HCT116 (cell line): ENCODE measurements at regions not wholly inside any gene's neighbourhood (a gene's known extent, or its start where the extent isn't known, plus 50 kb on each side); places are given as distances from the start of the nearest gene placed in this dataset.

ENCODE experiments used
- ATAC-seq: fragments of 200-7000 bp; cut with Tn5 transposase; 2 replicates; pipeline ENCODE4 v1.9.1; 2020; ENCODE audit warnings: mild to moderate bottlenecking, moderate library complexity
- BruUV-seq: library from RNA; stranded (reverse); fragments of 400-500 nt; replicated peaks from 2 replicates; lab custom pipeline; 2021; lab: Mats Ljungman, UMichigan
- CTCF ChIA-PET: fragments of 300-600 bp; sonication (Branson Sonifier 250); formaldehyde crosslinking; loops from one replicate; lab custom pipeline; 2021; ENCODE audit warnings: antibody characterized with exemption; lab: Charles Lee
- POLR2A ChIA-PET: fragments of 300-600, 350-600 bp; sonication (Branson Sonifier 250); formaldehyde crosslinking; loops from one replicate; lab custom pipeline; 2021; ENCODE audit warnings: antibody characterized with exemption; lab: Charles Lee
- RAD21 ChIA-PET, 2 experiments: fragments of 300-600 bp; sonication (Branson Sonifier 250); formaldehyde crosslinking; loops; one replicate each; lab custom pipeline; 2023; ENCODE audit warnings: low total read pairs in 2 of 2; ENCODE audit not compliant: uncharacterized antibody in 2 of 2, unreplicated experiment in 2 of 2, low non-redundant PET in 1 of 2; lab: Charles Lee
- DNase-seq: peaks from one replicate; pipeline ENCODE4 v3.0.0-alpha.2; 2010; ENCODE audit warnings: low read depth, low spot score
- H2AFZ ChIP-seq: fragments of 200-600 bp; shearing (Covaris generic), sonication (generic); 2 replicates; pipeline ENCODE4 v1.6.1; 2017; ENCODE audit warnings: low read depth, mixed run types, mixed read lengths, antibody characterized with exemption, low read length; ENCODE audit not compliant: poor library complexity, severe bottlenecking
- H3K27ac ChIP-seq: 2 replicates; pipeline ENCODE4 v1.5.1; 2012; ENCODE audit warnings: low read depth, low read length
- H3K27me3 ChIP-seq: fragments of 200-600 bp; sonication (generic); 2 replicates; pipeline ENCODE4 v1.6.1; 2016; ENCODE audit warnings: mixed run types, low read length, mixed read lengths; ENCODE audit not compliant: insufficient read depth
- H3K36me3 ChIP-seq, 2 experiments: fragments of 200-500 bp in 1 of 2; fragments of 200-600 bp in 1 of 2; sonication (Bioruptor generic) in 1 of 2; sonication (generic) in 1 of 2; 2 replicates each; pipeline versions ENCODE4 v1.5.1 to v1.6.1; 2014 to 2016; ENCODE audit warnings: low read length in 2 of 2, inconsistent platforms in 1 of 2, mixed read lengths in 1 of 2, mixed run types in 1 of 2; ENCODE audit not compliant: insufficient read depth in 2 of 2, control insufficient read depth in 1 of 2
- H3K4me1 ChIP-seq, 2 experiments: fragments of 200-600 bp in 1 of 2; sonication (generic) in 1 of 2; 2 replicates each; pipeline versions ENCODE4 v1.5.1 to v1.6.1; 2012 to 2017; ENCODE audit warnings: low read length in 2 of 2, inconsistent platforms in 1 of 2, mild to moderate bottlenecking in 1 of 2, mixed read lengths in 1 of 2, mixed run types in 1 of 2, moderate library complexity in 1 of 2; ENCODE audit not compliant: insufficient read depth in 2 of 2, control insufficient read depth in 1 of 2
- H3K4me2 ChIP-seq: fragments of 200-600 bp; sonication (generic); 2 replicates; pipeline ENCODE4 v1.6.1; 2017; ENCODE audit warnings: mixed run types, low read length, mixed read lengths
- H3K4me3 ChIP-seq, 2 experiments: fragments of 200-600 bp in 1 of 2; sonication (generic) in 1 of 2; replicated peaks in 1 of 2; 2 replicates each; pipeline ENCODE4 v1.5.1; 2011 to 2016; ENCODE audit warnings: low read length in 2 of 2, control low read depth in 1 of 2, low read depth in 1 of 2, mild to moderate bottlenecking in 1 of 2, mixed read lengths in 1 of 2, mixed run types in 1 of 2
- H3K79me2 ChIP-seq: fragments of 200-600 bp; sonication (generic); 2 replicates; pipeline ENCODE4 v1.6.1; 2017; ENCODE audit warnings: mild to moderate bottlenecking, mixed run types, low read length, moderate library complexity, mixed read lengths; ENCODE audit not compliant: insufficient read depth
- H3K9ac ChIP-seq: fragments of 200-600 bp; sonication (generic); 2 replicates; pipeline ENCODE4 v1.6.1; 2016; ENCODE audit warnings: low read length, mixed read lengths
- H3K9me2 ChIP-seq: fragments of 200-600 bp; sonication (generic), shearing (Covaris generic); 2 replicates; pipeline ENCODE4 v1.6.1; 2017; ENCODE audit warnings: mixed run types, mild to moderate bottlenecking, moderate library complexity; ENCODE audit not compliant: insufficient read depth
- H3K9me3 ChIP-seq, 2 experiments: fragments of 200-500 bp in 1 of 2; fragments of 200-600 bp in 1 of 2; sonication (Bioruptor generic) in 1 of 2; sonication (generic) in 1 of 2; 2 replicates each; pipeline ENCODE4 v1.6.1; 2014 to 2017; ENCODE audit warnings: low read length in 2 of 2, mixed read lengths in 2 of 2, inconsistent platforms in 1 of 2, low read depth in 1 of 2, mild to moderate bottlenecking in 1 of 2, mixed run types in 1 of 2, moderate library complexity in 1 of 2; ENCODE audit not compliant: control insufficient read depth in 1 of 2, insufficient read depth in 1 of 2
- H4K20me1 ChIP-seq: fragments of 200-600 bp; sonication (generic), shearing (Covaris generic); 2 replicates; pipeline ENCODE4 v1.6.1; 2017; ENCODE audit warnings: mixed run types, mild to moderate bottlenecking, moderate library complexity; ENCODE audit not compliant: insufficient read depth
- FOSL1 ChIP-seq: IDR thresholded peaks from 2 replicates; pipeline ENCODE4 v1.6.1; 2012; ENCODE audit warnings: low read depth
- POLR2AphosphoS5 ChIP-seq: IDR thresholded peaks from 2 replicates; pipeline ENCODE4 v1.6.1; 2011; ENCODE audit warnings: mild to moderate bottlenecking, low read depth, low read length, moderate library complexity
- RAD21 ChIP-seq: IDR thresholded peaks from 2 replicates; pipeline ENCODE4 v1.6.1; 2012; ENCODE audit warnings: low read depth, mild to moderate bottlenecking
- SP1 ChIP-seq: IDR thresholded peaks from 2 replicates; pipeline ENCODE4 v1.6.1; 2012; ENCODE audit warnings: low read depth
- SRF ChIP-seq: IDR thresholded peaks from 2 replicates; pipeline ENCODE4 v1.6.1; 2012; ENCODE audit warnings: low read depth
- YY1 ChIP-seq: IDR thresholded peaks from 2 replicates; pipeline ENCODE4 v1.6.1; 2011; ENCODE audit warnings: low read length, low read depth, moderate library complexity, mild to moderate bottlenecking; ENCODE audit not compliant: insufficient replicate concordance; ENCODE audit errors: extremely low read depth
- intact Hi-C: fragments of 100-400 bp; cut with micrococcal nuclease; formaldehyde crosslinking; loops from 2 replicates; pipeline ENCODE4 v1.10.0; 2022
- TF ChIP-seq, protein P1 (sequence below), 3 experiments: fragments of 200-600 bp in 1 of 3; sonication (generic) in 1 of 3; IDR thresholded peaks in 2 of 3; conservative IDR thresholded peaks in 1 of 3; 2 replicates each; pipeline ENCODE4 v1.5.1; 2012 to 2017; ENCODE audit warnings: low read depth in 2 of 3, low read length in 2 of 3, antibody characterized with exemption in 1 of 3, borderline replicate concordance in 1 of 3, control low read depth in 1 of 3, mild to moderate bottlenecking in 1 of 3, mixed read lengths in 1 of 3, mixed run types in 1 of 3, moderate library complexity in 1 of 3; ENCODE audit not compliant: insufficient read depth in 1 of 3
- TF ChIP-seq, protein P2 (sequence below): IDR thresholded peaks from 2 replicates; pipeline ENCODE4 v1.6.1; 2012; ENCODE audit warnings: low read depth
- TF ChIP-seq, protein P3 (sequence below): IDR thresholded peaks from 2 replicates; pipeline ENCODE4 v1.6.1; 2012
- TF ChIP-seq, protein P4 (sequence below): IDR thresholded peaks from 2 replicates; pipeline ENCODE4 v1.6.1; 2011; ENCODE audit warnings: mild to moderate bottlenecking, low read length, moderate library complexity; ENCODE audit not compliant: insufficient replicate concordance; ENCODE audit errors: extremely low read depth

GRCh38 chr3:177760803-177761202 is 563.5 kb upstream of the TBL1XR1 start (continued):
- TF ChIP-seq, protein P1, sequence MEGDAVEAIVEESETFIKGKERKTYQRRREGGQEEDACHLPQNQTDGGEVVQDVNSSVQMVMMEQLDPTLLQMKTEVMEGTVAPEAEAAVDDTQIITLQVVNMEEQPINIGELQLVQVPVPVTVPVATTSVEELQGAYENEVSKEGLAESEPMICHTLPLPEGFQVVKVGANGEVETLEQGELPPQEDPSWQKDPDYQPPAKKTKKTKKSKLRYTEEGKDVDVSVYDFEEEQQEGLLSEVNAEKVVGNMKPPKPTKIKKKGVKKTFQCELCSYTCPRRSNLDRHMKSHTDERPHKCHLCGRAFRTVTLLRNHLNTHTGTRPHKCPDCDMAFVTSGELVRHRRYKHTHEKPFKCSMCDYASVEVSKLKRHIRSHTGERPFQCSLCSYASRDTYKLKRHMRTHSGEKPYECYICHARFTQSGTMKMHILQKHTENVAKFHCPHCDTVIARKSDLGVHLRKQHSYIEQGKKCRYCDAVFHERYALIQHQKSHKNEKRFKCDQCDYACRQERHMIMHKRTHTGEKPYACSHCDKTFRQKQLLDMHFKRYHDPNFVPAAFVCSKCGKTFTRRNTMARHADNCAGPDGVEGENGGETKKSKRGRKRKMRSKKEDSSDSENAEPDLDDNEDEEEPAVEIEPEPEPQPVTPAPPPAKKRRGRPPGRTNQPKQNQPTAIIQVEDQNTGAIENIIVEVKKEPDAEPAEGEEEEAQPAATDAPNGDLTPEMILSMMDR (IDR thresholded peaks at IDR 0.05 in 2 of 3, conservative IDR thresholded peaks at IDR 0.05 in 1 of 3; ENCODE audit: borderline replicate concordance in 1 of 3, insufficient read depth in 1 of 3, low read depth in 2 of 3, low read length in 2 of 3) = no peak
- TF ChIP-seq POLR2AphosphoS5 = no peak

- ATAC-seq (no peak), DNase-seq (no peak)
- no peaks in the 10 kb centered on the region for H4K20me1 ChIP-seq
- POLR2A ChIA-PET = no interaction called here
- H3K9me2 ChIP-seq = no peaks in the 10 kb centered on the region
- BruUV-seq = no TSS peak
- no peak overlapping the region for H3K4me3 ChIP-seq
- no peak overlapping the region for H3K9ac ChIP-seq
- RAD21 ChIA-PET = no interaction called here
- TF ChIP-seq, protein P2, sequence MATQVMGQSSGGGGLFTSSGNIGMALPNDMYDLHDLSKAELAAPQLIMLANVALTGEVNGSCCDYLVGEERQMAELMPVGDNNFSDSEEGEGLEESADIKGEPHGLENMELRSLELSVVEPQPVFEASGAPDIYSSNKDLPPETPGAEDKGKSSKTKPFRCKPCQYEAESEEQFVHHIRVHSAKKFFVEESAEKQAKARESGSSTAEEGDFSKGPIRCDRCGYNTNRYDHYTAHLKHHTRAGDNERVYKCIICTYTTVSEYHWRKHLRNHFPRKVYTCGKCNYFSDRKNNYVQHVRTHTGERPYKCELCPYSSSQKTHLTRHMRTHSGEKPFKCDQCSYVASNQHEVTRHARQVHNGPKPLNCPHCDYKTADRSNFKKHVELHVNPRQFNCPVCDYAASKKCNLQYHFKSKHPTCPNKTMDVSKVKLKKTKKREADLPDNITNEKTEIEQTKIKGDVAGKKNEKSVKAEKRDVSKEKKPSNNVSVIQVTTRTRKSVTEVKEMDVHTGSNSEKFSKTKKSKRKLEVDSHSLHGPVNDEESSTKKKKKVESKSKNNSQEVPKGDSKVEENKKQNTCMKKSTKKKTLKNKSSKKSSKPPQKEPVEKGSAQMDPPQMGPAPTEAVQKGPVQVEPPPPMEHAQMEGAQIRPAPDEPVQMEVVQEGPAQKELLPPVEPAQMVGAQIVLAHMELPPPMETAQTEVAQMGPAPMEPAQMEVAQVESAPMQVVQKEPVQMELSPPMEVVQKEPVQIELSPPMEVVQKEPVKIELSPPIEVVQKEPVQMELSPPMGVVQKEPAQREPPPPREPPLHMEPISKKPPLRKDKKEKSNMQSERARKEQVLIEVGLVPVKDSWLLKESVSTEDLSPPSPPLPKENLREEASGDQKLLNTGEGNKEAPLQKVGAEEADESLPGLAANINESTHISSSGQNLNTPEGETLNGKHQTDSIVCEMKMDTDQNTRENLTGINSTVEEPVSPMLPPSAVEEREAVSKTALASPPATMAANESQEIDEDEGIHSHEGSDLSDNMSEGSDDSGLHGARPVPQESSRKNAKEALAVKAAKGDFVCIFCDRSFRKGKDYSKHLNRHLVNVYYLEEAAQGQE = no peak
- TF ChIP-seq, protein P3, sequence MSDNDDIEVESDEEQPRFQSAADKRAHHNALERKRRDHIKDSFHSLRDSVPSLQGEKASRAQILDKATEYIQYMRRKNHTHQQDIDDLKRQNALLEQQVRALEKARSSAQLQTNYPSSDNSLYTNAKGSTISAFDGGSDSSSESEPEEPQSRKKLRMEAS = no peak
- TF ChIP-seq SP1 (no peak), SRF (no peak), FOSL1 (no peak), RAD21 (no peak), YY1 (no peak), POLR2AphosphoS5 (no peak)
- TF ChIP-seq, protein P4, sequence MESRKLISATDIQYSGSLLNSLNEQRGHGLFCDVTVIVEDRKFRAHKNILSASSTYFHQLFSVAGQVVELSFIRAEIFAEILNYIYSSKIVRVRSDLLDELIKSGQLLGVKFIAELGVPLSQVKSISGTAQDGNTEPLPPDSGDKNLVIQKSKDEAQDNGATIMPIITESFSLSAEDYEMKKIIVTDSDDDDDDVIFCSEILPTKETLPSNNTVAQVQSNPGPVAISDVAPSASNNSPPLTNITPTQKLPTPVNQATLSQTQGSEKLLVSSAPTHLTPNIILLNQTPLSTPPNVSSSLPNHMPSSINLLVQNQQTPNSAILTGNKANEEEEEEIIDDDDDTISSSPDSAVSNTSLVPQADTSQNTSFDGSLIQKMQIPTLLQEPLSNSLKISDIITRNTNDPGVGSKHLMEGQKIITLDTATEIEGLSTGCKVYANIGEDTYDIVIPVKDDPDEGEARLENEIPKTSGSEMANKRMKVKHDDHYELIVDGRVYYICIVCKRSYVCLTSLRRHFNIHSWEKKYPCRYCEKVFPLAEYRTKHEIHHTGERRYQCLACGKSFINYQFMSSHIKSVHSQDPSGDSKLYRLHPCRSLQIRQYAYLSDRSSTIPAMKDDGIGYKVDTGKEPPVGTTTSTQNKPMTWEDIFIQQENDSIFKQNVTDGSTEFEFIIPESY = no peak
- no peak overlapping the region for H3K27ac ChIP-seq
- intact Hi-C loops = no loop called here
- H3K79me2 ChIP-seq = no peaks in the 10 kb centered on the region
- H3K4me2 ChIP-seq = no peak overlapping the region
- no peaks in the 10 kb centered on the region for H3K9me3 ChIP-seq
- no peak overlapping the region for H2AFZ ChIP-seq
- CTCF ChIA-PET = interaction anchor here (0.9 to 1.5 kb wide), 3 partner anchors 11 to 17 kb away, joined by 3 read pairs; no protein-coding TSS in a partner anchor
- no peaks in the 10 kb centered on the region for H3K27me3 ChIP-seq
- peaks cover 0 to under 1% of the 10 kb centered on the region in 2 experiments; a peak in 1 of 4 replicates for H3K4me1 ChIP-seq
- no peaks in the 10 kb centered on the region for H3K36me3 ChIP-seq
Measured at GRCh38 chr3:177764377-177764912, 567.2 kb upstream of the TBL1XR1 start.
